ENCODE measurements at regions not wholly inside any gene's neighbourhood (a gene's known extent, or its start where the extent isn't known, plus 50 kb on each side); places are given as distances from the start of the nearest gene placed in this dataset.
"Not testable (repeated sequence)": the region's sequence is repeated elsewhere in the genome, so short reads cannot be mapped to it uniquely, and the experiment has no call there.

GRCh38 chr1:238499021-238499420 lies 608.3 kb upstream of the ZP4 start:
- no peak for DNase-seq

DNA sequence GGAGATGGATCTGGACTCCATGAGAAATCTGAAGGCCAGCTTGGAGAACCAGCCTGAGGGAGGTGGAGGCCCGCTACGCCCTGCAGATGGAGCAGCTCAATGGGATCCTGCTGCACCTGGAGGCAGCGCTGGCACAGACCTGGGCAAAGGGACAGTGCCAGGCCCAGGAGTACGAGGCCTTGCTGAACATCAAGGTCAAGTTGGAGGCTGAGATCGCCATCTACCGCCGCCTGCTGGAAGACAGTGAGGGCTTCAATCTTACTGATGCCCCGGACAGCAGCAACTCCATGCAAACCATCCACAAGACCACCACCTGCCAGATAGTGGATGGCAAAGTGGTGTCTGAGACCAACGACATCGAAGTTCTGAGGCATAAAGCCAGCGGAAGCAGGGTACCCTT lies 601.5 kb upstream of the ZP4 start:
- DNase-seq, result no peak

- no peak for DNase-seq
Measured at GRCh38 chr1:238491265-238491664, 600.5 kb upstream of the ZP4 start.

- DNase-seq, result no peak
Measured at GRCh38 chr1:238489006-238489405, 598.3 kb upstream of the ZP4 start.

- DNase-seq, result no peak
Measured at GRCh38 chr1:238488401-238488800, 597.7 kb upstream of the ZP4 start.

GRCh38 chr1:238487931-238488330 lies 597.2 kb upstream of the ZP4 start:
- no peak for DNase-seq

DNA sequence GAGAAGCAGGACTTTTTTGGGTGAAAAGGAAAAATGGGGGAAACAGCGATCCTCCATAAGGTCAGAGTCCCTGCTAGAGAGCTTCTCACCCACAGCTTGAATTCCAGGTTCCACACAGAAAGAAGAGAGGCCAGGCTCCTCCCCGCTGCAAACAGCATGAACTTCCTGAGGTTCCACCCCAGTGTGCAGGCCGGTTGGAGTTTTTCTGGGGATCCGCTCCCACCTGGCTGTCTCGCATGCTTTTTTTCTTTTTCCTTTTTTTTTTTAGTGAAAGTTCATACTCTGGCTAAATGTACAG lies 595.1 kb upstream of the ZP4 start:
- DNase-seq, result no peak

DNA sequence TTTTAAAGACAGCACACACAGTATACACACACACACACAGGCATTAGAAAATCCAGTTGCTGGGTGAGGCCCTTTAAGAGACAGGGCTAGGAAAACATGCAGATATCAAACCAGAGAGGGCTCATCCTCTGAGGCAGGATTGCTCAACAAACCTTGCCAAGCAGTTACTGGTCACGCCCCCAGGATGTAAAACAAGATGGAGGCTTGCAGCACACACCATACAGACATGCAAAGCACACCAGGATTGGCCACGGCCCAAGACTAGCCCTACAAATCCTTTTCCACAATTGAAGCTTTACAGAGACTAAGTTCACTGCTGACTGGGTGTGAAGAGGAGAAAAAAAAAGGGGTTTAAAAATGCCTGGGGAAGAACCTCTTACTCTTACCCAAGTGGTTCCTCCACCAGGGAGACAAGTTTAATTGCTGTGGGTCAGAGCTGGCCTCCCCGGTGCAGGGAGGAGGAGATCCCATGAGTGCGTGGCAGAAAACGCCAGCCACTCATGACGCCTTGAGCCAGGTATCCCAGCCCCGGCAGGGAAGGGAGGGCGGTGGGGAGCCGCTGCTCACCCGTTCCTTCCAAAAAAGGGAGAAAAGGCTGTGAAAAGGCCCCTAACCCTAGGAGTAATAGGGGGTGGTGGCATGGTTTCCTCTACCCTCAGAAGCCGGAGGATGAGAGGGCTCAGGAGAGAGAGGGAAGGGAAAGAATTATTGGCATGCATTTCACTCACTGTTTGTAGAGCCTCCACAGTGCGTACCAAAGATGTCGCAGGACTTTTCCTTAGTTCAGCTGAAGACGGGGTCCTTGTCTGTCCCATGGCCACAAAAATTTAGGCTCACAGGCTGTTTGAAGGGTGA lies 594.6 kb upstream of the ZP4 start:
- no peak for DNase-seq

DNA sequence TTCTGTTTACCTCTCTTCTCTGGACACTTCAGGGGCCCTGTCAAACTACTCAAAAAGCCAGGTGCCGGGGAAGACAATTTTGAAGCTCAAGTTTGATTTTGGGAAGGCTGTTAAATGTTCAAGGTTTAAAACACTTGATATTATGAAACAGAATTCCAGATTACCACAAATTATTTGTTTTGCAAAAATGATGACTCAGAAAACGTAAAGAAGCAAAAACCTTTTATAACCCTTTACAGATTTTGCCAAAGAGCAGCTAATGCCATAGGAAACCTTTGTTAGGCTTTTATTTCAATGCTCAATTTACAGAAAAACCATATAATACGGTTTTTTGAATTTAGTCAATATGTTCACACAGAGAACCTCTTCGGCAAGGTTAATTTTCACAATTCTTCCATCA lies 593.4 kb upstream of the ZP4 start:
- DNase-seq, result no peak

GRCh38 chr1:238476841-238477240 lies 586.1 kb upstream of the ZP4 start:
- DNase-seq, result no peak

DNA sequence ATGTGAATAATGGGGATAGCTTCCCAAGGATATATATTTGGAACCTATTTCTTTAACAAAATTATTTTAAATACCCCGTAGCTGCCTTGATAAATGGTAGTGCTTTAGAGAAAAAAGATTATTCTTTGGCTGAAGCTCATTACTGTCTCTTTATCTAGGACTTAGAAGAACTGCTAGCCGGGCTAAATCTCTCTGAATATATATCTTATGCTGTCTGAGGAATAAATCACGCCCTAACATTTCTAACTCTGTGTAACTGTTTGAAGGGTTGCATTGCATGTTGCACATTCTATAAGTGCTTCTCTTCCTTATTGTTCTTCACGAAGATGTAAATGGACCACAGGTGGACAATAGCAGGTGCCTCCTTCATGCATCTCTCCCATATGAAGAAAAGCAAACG lies 585.0 kb upstream of the ZP4 start:
- DNase-seq, result no peak

DNA sequence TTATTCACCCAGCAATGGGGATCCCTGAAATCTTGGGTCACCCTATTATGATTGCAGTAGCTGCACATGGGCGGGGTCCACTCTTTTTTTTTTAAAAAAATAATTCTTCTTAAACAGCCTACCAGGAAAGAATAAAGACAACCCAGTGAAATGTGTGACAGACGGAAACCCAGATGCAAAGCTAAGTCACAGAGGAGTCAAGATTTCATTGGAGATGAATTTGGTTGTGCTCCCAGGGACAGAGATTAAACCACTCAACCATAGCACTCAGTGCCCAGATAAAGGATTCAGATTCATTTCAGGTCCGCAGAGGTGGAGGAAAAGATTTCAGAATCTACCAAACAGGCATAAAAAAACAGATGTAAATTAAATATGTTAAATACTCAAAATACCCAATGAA lies 583.5 kb upstream of the ZP4 start:
- DNase-seq, result no peak

DNA sequence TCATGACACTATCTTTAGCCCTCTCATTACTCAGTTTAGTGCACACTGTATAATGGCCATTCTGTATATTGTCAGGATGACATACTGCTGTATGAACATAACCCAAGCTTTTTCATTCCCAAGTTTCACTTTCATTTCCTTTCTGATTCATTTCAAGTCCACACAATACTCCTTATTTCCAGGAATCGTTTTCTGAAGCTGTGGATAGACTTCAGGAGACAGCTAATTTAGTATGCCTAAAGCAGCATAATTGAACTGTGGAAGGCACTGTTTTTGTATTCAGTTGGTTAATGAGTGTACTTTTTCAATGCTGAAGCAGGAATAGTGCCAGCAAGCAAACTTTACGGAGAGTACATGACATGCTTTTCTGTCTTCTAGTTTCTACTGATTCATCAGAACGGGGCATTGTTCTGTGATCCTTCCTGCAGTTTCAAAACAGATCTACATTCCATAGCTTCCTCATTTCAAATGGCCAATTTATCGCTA lies 578.5 kb upstream of the ZP4 start:
- no peak for DNase-seq

- no peak for DNase-seq
Measured at GRCh38 chr1:238468068-238468467, 577.3 kb upstream of the ZP4 start.

DNA sequence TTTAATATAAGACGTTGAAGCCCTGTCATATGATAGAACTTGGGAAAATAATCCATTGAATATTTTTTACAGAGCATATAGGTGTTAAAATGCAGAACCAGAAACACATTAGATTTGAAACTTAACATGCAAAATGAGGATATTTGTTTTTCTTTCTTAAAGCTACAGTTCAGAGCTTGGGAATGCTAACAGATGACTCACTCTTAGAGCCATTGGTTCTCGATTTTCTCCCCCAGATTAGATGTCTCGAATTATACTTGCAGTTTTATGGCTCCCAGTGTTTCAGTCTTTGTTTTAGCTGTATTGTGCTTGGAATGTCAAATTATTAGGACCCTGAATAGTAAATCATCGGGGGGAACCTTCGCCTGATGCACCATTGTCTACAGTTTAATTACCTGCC lies 575.7 kb upstream of the ZP4 start:
- DNase-seq, result no peak

DNA sequence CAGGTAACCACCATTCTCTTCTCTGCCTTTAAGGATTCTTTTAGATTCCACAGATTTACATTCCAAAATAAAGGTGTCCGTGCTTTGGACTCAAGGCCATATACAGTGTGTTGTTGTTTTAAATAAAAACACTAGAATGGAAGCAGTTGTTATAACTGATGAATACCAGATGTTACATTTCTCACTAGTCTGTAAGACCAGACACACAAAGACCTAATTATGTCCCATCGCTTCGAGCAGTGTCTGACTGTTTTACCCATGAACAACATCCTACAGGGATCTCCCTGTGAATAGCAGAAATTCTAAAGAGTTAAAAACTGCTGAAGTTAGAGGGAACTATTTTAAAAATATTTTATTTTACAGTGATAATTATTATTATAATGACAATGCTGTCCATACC lies 574.7 kb upstream of the ZP4 start:
- DNase-seq, result no peak

DNA sequence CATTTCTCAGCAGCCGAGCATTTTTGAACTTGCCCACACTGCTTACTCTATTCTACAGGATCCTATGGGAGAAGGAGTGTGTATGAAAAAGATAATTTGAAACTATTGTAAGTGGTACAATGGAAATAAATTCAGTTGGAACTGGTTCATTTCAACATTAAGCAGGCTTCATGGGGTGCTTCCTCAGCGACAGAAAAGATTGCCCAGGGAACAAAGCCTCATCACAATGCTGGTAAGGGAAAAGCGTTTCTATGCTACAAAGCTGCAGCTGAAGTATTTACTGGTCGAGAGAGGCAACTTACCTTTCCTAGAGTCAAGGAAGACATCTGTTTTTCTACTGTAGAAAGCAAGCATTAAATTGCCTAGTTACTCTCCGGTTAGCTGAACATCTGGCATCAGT lies 568.2 kb upstream of the ZP4 start:
- no peak for DNase-seq

GRCh38 chr1:238457610-238458009 lies 566.9 kb upstream of the ZP4 start:
- no peak for DNase-seq

DNA sequence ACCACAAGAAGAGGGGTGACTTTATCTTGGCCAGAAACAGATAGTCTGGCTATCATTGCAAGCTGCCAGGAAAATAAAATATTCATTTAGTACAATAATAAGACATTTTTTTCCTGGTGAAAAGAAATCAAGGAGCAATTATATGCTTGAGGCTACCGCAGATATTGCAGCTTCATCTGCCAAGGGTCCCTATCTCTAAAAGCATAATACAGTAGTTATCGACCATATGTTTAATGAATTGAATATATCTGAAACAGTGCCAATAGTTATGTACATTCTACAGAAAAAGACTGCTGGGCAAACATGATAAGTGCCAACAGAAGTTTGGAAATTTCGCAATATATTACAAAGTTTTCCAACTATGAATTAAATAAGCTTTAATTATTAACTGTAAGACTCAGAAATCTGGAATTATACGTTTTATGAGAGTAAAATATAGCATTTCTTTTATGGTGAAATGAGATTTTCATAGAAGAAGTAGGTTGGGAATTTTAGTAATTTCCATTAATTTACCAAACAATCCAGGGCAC lies 561.1 kb upstream of the ZP4 start:
- DNase-seq, result no peak

DNA sequence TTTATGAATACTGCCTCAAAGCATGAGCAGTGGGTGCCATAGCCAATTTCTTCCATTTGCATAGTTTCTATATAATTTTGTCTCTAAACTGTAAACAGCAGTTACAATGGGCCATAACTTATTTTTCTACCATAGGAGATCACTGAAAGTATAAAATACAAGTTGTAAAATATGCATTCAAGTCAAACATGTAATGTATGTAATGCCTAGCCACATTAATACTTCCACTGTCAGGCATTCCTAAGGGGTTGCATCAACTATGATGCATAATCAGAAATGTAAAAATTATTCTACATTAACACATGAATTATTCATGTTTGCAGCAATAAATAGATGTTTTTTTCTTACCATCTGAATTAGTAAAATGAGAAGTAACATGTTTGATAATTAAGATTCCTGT lies 560.3 kb upstream of the ZP4 start:
- DNase-seq, result no peak

GRCh38 chr1:238443687-238444086 lies 553.0 kb upstream of the ZP4 start:
- DNase-seq, result no peak

- DNase-seq, result no peak
Measured at GRCh38 chr1:238439511-238439910, 548.8 kb upstream of the ZP4 start.

DNA sequence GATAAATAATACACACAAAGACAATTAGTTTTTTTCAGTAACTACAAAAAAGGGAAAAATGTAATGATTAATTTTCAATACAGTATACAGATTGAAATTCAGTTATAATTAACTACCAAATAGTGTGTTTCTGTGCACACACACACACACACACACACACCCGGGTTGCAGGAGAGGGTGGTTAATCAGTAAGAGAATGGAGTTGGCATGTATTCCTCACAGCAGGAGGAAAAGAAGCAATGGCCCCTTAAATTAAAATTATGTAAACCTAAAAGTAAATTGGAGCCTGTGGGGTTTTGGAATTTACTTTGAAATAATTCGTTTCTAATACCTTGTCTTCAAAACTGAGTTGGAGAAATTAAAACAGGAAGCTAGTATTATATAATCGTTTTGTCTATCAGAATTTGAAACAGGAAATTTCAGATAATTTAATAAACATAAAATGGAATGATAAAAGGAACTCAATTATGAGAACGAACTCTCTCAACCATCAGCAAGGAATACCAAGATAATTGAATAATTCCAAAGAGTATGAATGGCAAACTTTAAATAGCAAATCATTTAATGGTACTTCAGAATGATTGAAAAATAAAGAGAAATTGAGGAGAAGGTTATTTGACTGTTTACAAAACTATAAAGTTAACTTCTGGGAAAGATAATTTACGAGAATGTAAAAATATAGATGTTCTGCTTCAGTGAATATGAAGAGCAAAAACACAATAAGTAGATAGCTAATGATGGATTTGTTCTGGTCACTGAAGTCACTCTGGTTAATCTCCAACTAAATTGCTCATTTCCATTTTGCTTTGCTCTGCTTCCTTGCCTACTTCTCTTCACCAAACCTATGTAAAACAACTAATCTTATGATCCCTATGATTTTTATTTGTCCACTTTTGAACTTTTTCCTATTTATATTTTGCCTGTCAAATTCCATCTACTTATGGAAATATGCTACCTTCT lies 547.9 kb upstream of the ZP4 start:
- DNase-seq, result no peak

DNA sequence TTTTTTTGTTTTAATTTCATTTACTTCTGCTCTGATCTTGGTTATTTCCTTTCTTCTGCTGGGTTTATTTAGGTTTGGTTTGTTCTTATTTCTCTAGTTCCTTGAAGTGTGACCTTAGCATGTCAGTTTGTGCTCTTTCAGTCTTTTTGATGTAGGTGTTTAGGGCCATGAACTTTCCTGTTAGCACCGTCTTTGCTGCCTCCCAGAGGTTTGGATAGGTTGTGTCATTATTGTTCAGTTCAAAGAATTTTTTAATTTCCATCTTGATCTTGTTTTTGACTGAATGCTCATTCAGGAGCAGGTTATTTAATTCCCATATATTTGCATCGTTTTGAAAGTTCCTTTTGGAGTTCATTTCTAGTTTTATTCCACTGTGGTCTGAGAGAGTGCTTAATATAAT lies 539.0 kb upstream of the ZP4 start:
- not testable (repeated sequence) for DNase-seq

Measured in activated CD4-positive, alpha-beta T cell treated with anti-CD3 and anti-CD28 coated beads, Interleukin-2, Interleukin-6, amounts not matched to agents 100 ng/mL and 50 ng/mL, durations not matched to agents 16 hours and 8 hours (primary cell).